HuH-7.5 (cell line): ENCODE measurements at regions not wholly inside any gene's neighbourhood (a gene's known extent, or its start where the extent isn't known, plus 50 kb on each side); places are given as distances from the start of the nearest gene placed in this dataset.

Experiments
- DNase-seq: peaks from one replicate; pipeline ENCODE4 v3.0.0; 2011; ENCODE audit warnings: low spot score

DNA sequence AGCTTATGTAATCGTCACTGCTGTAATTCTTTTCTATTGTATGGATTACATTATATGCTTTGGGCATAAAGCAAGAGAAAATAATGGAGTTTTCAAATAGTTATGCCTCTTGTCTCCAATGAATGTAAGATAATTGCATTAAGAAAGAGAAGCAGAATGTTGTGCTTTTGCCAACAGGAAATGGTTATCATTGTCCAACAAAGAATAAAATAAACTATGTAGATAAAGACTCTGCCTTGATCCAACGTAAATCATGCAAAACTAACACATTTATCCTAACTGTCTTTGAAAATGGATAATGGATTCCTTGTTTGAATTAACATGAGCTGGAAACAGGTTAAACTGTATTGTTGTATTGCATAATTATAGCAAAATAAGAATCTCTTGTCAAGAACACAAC, 1709.0 kb downstream of the PCDH7 start:
- no peak for DNase-seq

DNA sequence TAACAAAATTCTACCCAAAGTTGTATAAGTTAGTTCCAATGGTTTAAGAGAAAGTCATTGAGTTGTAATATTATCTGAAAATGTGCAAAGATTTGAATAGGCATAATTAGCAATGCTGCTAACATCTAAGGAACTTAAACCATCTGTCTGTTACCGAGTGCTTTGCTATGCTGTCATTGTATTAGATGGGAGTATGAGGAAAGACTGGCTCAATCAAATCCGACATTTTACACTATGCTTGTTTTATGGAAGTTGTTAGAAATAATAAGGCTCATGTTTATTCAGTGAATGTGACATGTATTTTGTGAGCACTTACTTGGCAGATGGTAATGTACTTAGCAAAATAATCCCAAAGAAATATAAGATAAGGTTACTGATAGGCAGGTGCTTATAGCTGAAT, 1715.1 kb downstream of the PCDH7 start:
- no peak for DNase-seq

DNA sequence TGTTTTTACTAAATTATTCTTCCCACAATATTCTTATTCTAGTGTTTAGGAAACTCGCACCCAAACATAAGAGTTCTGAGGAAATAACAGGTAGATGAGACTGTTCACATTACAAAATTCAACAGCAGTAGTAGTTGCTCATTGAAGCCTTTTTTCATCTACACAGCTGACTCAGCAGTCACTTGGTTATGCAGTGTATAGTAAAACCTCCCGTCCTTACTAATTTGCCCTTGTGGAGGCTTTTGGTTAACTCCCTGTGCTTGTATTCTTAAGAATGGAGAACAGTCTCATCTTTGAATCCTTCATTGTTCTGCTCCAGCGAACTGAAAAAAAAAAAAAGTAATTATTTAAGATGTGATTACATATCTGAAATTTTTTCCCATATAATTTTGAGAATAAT, 1716.6 kb downstream of the PCDH7 start:
- no peak for DNase-seq

DNA sequence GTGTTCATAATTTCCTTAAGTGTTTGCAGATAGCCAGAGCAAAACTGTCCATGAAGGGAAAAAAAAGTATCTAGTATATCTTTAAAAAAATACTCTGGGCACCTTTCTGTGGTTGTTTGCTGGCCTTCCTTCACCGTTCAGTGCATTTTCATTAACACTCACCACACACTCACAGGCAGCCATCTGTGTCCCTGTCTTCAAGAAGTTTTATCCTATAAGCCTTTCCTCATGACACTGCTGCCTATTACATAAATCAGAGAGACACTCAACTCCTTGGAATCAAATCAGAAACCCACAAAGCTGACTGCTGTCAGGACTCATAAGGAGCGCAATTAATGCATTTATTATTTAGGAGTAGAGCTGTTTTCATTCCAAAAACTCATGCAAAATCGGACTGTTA, 1720.2 kb downstream of the PCDH7 start:
- DNase-seq, result no peak

DNA sequence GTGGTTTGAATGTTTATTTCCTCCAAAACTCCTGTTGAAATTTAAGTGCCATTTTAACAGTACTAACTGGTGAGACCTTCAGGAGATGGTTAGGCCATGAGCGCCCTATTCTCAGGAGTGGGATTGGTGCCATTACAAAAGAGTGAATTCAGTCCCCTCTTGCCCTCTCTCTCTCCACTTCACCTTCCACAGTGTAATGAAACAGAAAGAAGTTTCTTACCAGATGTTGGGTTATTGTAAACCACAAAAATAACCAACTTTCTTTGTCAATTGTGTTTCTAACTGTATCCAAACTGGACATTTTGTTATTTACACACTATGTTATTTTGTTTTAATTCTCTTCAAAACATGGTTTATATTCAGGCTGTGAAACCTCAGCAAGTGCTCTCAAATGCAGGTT, 1734.3 kb downstream of the PCDH7 start:
- no peak for DNase-seq

DNA sequence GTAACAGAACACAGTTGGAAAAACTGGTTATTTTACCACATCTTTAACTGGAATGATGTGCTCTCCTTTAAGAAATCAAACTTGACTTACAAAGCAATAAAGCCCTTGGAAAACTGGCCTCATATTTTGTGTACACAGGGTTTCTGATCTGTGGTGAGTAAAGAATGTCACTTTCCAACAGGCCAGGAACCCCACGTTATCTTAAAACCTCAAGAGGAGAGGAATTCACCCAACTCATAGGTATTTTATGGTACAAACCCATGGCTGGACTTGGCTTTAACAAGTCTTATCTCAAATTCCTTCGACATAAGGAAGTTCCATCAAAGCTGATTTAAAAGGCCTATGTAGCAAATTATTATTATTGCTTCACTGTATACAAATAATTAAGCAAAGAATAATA, 1735.1 kb downstream of the PCDH7 start:
- no peak for DNase-seq

DNA sequence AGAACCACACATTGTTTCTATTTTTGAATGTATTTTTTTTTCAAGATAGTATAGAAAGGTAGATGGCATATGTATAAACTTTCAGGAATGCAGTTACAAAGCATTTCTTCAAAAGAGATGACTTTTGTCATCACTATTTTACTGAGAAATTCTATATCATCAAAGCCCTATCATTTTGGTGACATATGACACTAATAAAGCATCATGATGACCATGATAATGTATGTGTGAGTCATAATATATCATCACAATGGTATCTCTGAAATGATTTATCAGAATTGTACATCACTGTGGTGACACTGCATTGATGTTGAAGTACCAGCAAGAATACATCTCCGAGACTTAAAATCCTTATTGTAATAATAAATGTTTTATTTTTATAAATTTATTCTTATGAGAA, 1740.8 kb downstream of the PCDH7 start:
- no peak for DNase-seq

DNA sequence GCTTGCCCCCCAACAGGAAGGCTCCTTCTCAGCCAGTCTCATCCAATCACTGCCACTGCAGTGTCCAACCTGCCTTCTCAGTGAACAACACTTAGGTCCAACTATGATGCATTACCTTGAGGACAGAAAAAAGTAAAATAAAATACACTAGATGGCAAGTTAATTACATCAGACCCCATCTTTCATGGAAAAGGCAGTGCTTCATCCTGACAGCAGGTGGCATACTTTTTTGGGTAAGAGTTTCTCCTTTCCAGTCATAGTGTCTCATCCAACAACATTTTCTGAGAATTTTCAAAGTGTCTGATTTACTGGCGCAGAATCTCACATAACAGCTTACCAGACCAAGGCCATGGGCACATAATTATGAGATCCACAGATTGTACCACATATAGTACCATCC, 1742.8 kb downstream of the PCDH7 start:
- DNase-seq, result no peak

DNA sequence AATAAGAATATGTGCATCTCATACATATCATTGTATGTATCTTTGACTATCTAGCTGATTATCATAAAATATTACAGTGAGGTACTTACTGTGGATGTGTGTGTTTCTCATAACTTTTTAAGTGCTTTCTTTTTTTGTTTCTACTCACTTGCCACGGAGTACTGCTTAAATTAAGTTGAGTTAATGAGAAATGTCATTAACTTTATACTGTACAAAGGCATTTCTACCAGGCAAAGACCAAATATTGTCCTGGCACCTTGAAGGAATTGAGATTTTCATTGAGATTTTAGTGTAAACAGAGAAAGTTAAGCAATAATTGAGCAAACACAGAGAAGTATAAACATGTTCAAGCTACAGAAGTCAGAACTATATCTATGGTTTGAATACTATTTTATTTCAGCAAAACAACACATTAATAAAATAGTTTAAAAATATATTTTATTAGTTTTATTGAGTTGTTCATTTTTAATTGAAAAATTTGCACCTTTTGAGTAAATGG, 1750.0 kb downstream of the PCDH7 start:
- DNase-seq, result no peak

DNA sequence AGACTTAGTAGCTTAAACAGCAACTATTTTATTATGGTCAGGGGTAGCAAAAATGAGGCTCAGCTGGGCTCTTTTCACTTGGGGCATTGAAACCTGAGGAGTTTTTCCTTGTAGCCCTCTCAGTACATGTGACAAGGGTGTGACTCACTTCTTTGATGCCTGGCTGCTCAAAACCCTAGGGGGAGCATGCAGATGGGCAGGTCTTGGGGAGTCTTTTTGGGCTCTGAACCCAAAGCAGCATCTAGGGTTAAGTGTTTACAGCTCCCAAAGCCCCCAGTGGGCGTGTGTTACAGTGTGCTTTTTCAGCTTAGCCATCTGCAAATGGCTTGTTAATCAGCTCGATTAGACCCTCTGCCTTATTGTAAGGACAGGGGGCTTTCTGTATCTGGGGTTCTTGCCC, 1752.7 kb downstream of the PCDH7 start:
- no peak for DNase-seq

DNA sequence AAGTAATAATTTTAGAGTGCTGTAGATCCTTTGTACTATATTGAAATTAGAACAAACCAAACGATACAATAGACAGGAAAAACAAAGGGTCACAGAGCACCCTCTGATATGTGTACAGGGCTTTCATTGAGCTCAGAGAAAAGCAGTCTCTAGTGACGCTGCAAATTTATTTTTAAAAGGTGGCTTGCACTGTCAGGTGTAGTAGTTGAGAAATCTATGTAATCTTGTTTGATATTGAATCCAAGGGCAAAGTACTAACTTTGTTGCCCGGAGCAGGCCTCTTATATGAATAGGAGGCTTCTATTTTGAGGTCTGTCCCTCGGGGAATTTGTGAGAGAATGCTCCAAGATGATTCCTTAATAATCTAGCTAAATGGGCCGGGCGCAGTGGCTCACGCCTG, 1755.5 kb downstream of the PCDH7 start:
- DNase-seq, result no peak

DNA sequence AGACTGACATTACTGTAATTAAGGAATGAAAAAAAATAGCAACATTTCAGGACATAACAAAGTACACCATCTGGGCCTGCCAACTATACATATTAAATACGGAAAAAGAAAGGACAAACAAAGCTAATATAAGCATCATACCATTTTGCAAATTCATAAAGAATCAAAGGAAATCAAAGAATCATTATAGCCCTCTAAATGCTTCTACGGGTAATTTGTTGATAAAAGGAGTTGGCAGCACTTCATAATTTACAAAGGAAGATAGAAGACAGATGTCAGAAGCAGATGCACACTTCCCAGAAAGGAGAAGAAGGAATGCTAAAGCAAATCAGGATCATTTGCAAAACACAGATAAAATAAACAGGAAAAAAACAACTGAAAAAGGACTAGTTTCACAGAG, 1757.3 kb downstream of the PCDH7 start:
- DNase-seq, result no peak

DNA sequence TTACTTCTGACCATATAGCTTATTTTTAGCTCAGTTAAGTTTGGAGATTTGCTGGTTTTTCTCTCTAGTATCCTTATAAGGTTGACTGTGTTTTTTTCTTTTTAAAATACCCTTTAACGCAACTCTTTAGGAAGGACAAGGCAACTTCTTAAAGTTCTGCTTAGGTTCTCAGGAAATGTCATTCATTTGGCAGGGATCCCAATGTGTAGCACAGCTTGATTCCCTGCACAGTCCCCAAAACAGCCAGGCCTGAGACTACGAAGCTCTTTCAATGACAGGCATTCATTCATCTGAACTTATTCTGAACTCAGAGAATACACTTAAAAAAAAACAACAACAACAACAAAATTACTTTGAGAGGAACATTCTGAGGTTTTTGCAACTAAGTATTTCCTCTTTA, 1765.8 kb downstream of the PCDH7 start:
- DNase-seq, result no peak

DNA sequence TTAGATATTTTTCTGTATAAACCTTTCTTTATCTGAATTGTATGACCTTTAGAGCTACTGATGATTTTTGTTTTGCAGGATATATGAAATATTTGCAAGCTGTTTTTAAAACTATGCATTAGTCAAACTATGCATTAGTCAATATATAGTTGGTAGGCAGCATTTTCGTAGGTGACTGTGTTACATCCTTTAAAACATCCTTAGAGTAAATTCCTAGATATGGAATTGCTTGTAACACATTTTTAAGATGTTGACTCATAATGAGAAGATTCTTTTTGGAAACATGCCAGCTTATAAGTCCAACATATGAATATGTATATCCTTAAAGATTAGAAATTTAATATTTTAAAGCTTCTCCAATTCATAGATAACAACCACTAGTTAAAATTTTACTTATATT, 1768.5 kb downstream of the PCDH7 start:
- DNase-seq, result no peak

DNA sequence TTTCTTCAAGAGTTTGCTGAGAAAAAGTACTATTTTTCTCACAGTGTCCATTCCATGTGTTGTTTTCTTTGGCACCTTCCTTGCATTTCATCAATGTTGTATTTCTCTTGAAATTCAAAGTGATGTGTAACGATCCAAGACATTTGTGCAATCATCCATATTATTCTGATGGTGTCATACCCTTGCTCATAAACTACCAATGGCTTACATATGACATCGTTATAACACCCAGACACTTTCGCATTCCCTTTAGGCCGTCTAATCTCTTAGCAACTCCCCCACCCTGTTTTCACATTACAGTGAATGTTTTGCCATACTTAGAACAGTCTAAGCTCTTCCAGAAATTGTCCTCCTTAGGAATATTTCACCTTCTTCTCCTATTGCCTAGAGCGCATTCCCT, 1779.0 kb downstream of the PCDH7 start:
- DNase-seq, result no peak

DNA sequence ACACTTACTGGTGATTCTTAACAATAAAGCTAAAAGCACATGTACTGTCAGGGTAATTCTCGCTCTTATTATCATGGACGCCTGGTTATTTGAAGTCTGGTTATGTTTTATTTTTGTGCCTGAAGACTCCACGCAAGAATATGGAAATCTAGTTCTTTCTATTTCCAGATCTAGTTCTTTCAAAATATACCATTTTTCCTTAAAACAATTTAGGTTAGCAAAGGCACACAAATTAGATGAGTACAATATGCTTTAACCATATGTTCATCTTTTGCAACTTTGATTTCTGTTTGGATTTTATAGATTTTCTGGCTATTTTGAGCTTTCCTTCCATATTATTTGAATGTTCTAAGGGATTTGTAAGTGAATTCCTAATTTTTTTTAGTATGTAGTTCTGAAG, 1783.1 kb downstream of the PCDH7 start:
- no peak for DNase-seq

DNA sequence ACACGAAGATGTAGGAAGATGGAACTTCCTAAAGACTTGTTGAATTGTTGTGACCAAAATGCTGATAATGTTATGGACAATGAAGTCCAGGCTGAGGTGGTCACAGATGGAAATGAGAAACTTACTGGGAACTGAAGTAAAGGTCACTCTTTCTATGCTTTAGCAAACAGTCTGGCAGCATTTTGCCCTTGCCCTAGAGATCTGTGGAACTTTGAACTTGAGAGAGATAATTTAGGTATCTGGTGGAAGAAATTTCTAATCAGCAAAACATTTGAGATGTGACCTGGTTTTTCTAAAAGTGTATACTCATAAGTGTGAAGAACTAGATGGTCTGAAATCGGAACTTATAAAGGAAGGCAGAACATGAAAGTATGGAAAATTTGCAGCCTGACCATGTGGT, 1785.9 kb downstream of the PCDH7 start:
- no peak for DNase-seq

DNA sequence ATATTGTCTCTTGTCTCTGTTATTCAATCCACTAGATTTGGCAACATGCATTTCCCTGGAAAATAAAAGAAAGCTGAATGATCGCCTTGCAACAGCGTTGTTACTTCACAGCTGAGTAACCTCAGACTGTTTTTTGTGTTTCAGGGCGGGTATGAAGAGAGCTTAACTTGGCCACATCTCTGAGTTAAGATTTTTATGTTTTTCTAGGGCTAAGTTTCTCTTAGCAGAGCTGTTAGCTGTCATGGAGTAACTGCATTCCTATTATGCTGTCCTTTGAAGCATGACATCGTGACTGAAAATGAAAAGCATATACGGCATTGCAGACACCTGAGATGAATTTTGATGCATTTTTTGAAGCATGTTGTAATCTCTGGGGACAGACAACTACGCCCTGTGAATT, 1798.9 kb downstream of the PCDH7 start:
- no peak for DNase-seq

DNA sequence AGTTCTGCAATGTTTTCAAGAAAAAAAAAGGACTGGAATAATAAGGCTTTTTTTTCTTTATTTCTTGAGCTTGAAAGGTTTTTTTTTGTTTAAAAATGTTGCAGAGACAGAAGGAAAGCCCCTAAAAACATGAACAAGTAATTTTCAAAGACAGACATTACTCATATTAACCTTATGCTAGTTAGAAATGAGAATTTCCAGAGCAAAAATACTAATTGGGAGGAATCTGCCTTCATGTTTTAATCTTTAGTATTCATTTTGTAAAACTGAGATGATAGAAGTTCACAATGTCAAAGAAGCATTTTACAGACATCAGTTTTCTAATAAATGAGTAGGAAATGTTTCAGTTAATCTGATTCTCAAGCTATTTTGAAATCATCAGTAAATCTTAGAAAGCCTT, 1805.3 kb downstream of the PCDH7 start:
- no peak for DNase-seq

DNA sequence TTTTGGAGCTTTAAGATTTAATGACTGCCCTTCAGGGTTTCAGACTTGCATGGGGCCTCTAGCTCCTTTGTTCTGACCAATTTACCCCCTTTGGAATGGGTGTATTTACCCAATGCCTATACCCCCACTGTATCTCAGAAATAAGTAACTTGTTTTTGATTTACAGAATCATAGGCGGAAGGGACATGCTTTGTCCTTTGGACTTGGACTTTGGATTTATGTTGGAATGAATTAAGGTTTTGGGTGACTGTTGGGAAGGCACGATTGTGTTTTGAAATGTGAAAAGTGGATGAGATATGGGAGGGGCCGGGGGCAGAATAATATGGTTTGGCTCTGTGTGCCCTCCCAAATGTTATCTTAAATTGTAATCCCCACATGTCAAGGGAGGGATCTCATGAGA, 1824.7 kb downstream of the PCDH7 start:
- DNase-seq, result no peak

DNA sequence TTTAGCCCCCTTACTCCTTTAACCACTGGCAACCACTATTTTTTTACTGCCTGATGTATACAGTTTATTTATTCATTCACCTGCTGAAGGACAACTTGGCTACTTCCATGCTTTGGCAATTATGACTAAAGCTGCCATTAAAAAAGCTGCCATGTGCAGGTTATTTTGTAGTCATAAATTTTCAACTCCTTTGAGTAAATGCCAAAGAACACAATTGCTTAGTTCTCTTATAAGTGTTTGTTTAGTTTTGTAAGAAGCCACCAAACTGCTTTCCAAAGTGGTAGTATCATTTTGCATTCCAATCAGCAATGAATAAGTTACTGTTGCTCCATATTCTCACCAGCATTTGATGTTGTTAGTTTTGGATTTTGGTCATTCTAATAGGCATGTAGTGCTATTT, 1831.8 kb downstream of the PCDH7 start:
- DNase-seq, result no peak

DNA sequence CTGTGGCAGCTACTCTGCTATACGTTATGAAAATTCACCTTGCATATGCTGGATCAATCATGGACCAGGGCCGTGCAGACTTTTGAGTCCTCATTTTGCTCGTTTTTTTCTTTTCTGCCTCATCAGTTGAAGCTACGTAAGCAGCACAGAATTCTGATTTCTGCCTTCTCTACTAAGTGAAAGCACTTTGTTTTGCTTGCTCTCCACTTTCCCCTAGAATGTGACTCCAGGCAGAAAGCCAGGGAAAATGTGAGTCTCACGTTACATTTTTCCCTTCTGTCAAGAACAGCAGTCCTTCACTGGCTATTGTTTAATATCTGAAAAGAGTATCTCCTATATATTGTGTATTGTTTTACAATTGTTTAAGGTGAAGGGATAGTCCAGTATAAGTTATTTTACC, 1840.1 kb downstream of the PCDH7 start:
- no peak for DNase-seq

DNA sequence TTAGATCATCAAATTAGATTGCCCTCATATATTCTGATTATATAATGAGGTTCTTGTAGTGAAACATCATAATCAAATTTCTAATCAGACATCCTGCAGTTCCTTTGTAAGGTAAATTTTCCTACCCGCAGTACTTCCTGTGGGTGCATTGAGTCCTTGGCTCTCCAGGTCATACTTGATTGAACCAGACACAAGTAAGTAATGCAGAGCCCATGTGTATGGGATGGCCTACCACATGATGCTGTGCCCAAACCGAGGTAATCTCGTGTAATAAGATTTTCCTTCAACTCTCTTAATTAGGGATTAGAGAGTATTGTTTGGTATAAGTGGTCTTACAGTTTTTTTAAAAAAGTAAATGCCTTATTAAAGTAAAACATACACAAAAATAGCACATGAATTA, 1841.8 kb downstream of the PCDH7 start:
- DNase-seq, result no peak

DNA sequence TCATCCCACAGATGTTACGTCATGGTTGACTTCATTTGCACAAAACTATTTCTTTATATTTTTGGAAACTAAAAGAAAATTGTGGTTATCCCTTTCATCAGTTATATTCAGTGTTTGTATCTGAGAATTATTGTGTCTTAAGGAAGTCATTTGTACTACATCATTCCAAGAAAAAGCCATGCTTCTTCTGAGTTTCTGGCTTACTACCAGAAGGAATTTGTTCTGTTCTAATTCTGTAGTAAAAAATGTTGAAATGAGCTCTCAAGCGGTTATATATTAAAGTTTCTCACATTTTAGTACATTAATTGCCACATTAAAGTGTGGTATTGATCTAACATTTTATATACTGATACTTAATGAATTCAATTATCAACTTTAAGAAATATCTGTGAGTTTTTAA, 1844.5 kb downstream of the PCDH7 start:
- no peak for DNase-seq

DNA sequence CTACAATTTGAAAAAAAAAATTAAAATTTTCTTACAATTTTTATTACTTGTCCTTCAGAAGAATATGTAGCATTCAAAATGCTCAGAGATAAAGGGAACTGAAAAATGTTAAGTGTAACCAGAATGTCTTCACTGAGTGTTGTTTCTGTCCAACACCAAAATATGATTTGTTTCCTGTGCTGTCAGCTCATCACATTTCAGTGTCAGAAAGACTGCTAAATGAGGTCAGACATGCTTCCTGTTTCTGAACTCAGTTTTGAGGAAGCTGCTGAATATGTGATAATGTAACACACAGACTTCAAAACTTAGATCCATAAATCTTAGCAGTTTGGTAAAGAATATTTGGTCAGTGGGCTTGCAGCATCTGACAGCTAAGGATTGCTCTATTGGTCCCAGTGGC, 1849.7 kb downstream of the PCDH7 start:
- DNase-seq, result no peak
